ENCODE measurements at regions not wholly inside any gene's neighbourhood (a gene's known extent, or its start where the extent isn't known, plus 50 kb on each side); places are given as distances from the start of the nearest gene placed in this dataset.
A peak's percentile ranks its signal among the peaks of the same experiment; 100 is the strongest.
"Not testable (repeated sequence)": the region's sequence is repeated elsewhere in the genome, so short reads cannot be mapped to it uniquely, and the experiment has no call there.

DNA sequence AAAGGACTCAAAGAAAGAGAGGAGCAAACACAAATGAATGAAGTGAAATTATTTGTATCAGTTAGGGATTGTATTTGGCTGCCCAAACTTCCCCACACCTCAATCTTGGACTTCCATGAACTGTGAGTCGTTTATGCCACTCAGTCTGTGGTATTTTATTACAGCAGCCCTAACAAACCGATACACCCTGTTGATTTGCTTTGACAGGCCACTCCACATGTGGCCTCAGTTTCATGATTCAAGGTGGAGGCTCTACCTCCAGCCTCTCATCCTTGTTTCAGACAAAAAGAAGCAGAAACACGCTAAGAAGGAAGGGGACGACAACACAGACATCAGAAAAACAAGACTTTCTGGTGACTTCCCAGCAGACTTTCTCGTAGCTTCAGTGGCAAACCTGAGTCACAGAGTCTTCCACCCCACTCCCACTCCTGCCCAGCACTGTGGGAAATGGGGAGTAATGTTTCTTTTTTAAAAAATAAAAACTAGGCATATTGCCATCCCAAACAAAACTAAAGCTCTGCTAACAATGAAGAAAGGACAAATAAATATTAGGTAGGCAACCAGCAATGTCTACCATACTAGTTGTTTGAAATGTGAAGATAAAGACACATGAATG is 52.2 kb upstream of the ABCA1 start:
- ATAC-seq (ENCODE audit: poor library complexity) (no peak), DNase-seq (no peak)
- intact Hi-C loops (cut with DNase I), result no loop called here

DNA sequence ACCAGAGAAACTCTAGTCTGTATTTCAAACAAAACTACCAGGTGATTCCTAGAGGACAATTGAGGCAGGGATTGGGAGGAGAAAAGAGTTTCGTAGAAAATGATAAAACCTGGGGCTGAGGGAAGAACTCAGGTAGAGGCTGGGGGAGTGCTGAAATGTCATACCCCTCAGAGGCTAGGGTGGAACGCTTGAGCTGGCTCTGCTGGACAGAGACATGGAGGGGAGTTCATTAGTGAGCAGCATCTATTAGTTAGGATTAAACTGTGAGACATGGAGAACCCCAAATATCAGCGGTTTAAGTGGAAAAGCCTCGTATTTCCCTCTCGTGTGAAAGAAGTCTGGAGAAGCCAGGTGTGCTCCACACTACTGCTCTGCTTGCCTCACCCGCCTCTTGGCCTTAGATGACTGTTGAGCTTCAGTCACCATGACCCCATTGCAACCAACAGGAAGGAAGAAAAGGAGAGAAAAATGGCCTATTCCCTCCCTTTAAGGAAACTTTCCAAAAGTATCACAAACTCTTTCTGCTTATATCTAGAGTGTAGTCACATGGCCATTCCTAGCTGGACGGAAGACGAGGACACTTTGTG is 53.7 kb upstream of the ABCA1 start:
- ATAC-seq (ENCODE audit: poor library complexity), result no peak
- no peak for DNase-seq
- intact Hi-C loops (cut with DNase I), result no loop called here

DNA sequence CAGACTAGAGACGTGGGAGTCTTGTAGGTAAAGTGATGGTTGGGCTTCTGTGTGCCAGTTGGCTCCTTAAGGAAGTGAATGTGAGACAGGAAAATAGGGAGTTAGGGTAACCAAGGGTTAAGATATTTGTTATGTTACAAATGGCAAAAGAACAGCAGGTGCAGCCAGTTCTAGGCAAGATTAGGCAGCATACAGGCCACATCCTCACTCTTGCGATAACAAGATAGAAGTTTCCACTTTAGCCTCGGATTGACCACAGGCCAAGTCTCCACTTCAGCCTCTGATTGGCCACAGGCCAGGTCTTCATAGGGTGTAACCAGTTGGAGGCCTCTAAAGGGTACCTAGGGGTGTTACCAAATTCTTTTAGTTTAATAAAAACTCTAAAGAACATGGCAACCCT is 54.6 kb upstream of the ABCA1 start:
- intact Hi-C loops (cut with DNase I), result no loop called here
- DNase-seq (no peak), ATAC-seq (ENCODE audit: poor library complexity) (peak; percentile 56)

DNA sequence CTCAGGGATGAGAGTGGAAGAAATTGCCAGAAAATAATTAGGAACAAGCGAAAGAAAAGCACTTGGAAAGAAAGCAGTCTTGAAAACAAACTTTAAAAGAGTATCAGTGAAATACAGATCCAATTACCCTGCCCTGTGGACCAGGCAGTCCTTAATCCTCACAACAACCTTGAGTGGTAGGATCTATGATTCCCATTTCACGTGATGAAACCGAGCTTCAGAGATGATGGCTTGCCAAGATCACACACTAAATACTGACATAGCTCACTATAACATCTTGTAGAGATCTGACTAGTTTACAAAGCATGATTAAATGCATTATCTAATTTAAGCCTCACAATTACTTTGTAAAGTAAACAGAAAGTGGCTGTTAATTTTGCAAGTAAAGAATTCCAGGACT is 55.5 kb upstream of the ABCA1 start:
- intact Hi-C loops (cut with DNase I), result no loop called here
- ATAC-seq (ENCODE audit: poor library complexity) (no peak), DNase-seq (no peak)

DNA sequence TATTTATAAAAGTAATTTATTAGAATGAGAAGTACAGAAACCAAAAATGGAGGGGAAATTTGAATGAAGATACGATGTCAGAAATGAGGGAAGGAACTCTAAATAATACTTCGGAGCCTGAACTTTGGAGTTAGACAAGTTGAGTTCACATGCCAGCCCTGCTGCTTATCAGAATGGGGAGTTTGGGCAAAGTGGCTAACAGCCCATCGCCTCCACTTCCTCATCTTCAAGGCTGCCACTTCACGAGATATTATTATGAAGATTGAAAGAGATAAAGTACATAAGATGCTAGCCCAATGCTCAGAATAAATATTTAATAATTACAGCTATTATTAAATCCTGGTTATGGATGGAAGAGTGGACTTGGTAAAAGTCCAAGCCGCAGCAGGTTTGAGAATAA is 56.2 kb upstream of the ABCA1 start:
- no peak for DNase-seq
- intact Hi-C loops (cut with DNase I), result no loop called here
- no peak for ATAC-seq (ENCODE audit: poor library complexity)

DNA sequence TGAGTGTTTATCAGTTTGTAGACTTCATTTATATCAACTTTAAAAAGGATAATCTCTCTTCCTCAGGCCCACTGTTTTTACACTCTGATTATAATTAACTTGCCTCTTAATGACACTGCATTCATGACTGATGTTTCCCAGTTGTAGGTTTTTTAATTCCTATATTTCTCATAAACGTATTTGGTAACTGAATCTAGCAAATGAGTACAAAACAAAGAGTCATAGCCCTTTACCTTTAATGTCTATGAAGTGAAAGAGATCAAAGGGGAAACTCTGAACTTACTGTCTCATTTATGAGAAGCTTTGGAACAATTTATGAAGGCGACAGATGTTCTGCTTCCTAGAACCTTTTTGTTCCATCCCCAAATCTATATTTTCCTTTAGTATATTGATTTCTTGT is 56.6 kb upstream of the ABCA1 start:
- DNase-seq (no peak), ATAC-seq (ENCODE audit: poor library complexity) (no peak)
- intact Hi-C loops (cut with DNase I), result no loop called here

DNA sequence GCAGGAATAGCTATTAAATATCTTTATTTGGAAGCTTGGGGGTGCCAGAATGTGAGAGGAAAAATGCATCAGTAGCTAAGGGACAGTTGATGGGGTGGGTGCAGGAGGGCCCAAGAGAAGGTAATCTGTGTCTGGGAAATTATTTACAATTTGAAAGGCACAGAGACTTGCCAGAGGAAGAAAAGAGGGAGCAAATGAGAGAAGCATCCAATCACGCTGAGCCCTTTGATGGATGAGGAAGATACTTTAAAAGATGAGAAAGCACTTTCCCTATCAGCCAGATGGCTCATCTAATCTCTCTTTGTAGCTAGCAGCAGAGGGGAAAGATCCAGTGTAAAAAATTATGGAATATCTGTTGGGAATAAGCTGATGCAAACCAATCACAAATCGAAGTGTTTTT is 57.0 kb upstream of the ABCA1 start:
- ATAC-seq (ENCODE audit: poor library complexity), result no peak
- DNase-seq, result no peak
- intact Hi-C loops (cut with DNase I), result no loop called here

DNA sequence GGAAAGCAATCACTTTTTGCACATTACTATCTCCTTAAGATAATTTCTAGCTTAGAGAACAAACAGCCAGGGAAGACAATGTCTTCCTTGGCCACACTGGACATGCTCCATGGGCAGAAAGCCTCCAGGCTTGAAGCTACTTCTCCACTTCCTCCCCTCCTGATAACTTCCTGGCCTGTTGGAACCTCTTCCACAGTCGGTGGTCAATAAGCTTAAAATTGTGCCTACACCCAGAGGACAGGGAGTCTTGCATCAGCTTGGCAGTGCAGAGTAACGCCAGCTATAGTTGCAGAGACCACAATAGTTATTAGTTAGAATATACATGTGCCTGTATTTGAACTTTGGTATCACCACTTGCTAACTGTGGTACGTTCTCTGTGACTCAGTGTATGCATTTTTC is 58.1 kb upstream of the ABCA1 start:
- intact Hi-C loops (cut with DNase I), result no loop called here
- no peak for ATAC-seq (ENCODE audit: poor library complexity)

DNA sequence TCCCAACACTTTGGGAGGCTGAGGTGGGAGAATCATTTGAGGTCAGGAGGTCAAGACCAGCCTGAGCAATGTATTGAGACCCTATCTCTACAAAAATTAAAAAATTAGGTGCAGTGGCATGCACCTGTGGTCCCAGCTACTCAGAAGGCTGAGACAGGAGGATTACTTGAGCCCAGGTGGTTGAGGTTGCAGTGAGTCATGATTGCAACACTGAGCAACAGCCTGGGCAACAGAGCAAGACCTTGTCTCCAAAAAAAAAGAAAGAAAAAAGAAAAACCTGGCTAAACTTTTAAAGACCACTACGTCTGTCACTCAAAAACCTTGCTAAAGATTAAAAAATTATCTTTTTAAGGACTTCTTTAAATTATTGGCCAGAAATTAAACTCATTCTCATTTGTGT is 59.8 kb upstream of the ABCA1 start:
- no peak for DNase-seq
- intact Hi-C loops (cut with DNase I), result no loop called here
- ATAC-seq (ENCODE audit: poor library complexity), result no peak

More for the DNA sequence above, 58.1 kb upstream of the ABCA1 start:
- DNase-seq, result no peak

DNA sequence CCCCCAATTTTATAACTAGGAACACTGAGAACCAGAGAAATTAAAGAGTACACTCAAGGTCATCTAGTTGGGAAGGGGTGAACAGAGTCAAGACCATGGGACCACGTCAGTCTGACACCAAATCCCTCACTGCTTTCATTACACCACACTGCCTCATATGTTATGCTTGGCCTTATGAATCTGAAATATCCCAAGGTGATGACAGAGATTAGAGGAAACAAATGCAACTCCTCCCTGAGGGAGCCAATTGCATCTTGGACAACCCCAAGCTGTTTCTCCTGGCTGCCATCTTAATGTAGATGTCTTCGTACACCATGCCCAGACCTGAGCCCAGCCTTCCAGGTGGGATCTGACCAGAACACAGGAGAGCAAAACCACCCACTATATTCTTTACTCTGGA is 60.6 kb upstream of the ABCA1 start:
- intact Hi-C loops (cut with DNase I), result no loop called here
- no peak for DNase-seq
- no peak for ATAC-seq (ENCODE audit: poor library complexity)

DNA sequence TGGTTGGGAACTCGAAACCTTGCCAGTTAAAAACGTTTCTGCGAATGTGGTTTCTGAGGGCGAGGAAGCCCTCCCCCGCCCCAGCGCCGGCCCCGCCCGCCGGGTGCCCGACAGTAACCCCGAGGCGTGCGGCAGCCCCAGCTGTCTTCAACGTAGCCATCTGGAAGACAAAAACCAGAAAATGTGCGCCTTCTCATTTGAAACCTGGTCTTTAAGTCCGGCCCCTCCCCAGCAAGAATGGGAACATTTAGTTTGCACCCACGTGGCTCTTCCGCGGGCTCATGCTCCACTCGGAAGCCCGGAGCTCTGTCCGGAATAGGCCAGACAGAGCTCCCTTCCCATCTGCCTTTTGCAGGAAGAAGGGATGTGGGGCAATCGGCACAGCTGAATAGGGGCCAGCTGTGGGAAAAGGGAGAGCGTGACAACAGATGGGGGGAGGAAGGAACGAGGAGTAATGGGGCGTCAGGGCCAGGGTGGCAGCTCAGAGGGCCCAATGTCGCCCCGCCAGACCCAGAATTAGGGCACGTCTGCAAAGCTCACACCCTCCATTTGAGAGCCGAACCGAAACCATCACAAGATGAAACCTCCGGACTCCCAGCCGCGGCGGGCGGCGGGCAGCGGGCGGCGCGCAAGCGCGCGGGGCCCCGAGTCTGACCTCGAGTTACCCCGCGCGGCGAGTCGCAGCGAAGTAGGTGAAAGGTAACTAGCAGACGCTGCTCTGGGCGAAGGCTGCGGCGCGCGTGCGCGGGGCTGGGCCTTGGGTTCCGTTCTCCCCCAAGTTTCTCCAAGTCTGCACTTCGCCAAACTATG is 63.4 kb upstream of the ABCA1 start:
- DNase-seq (peak; percentile 95), ATAC-seq (ENCODE audit: poor library complexity) (peak; percentile 91)
- intact Hi-C loops (cut with DNase I), result loop anchor here (10.0 kb wide), 1 partner anchor 53 kb away; no protein-coding TSS in a partner anchor

DNA sequence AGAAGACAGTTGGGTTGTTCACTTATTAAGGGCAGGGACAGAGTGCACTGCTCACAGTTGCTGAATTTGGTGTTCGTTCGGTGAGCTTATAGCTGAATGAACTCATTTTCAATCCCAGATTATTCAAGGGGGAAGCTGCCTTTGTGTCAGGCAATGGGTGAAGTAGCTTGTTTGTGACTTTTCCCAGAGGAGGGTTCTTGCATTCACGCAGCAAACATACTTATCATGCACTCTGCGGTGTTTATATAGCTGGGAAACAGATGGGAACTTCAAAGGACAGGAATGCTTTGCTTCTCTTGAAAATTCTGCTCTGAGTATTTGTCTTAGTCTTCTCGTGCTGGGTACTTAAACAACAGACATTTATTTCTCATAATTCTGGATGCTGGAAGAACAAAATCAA is 64.7 kb upstream of the ABCA1 start:
- intact Hi-C loops (cut with DNase I), result loop anchor here (2.0 to 10.0 kb wide), 2 partner anchors 52 to 66 kb away; no protein-coding TSS in a partner anchor
- ATAC-seq (ENCODE audit: poor library complexity), result no peak
- DNase-seq, result no peak

DNA sequence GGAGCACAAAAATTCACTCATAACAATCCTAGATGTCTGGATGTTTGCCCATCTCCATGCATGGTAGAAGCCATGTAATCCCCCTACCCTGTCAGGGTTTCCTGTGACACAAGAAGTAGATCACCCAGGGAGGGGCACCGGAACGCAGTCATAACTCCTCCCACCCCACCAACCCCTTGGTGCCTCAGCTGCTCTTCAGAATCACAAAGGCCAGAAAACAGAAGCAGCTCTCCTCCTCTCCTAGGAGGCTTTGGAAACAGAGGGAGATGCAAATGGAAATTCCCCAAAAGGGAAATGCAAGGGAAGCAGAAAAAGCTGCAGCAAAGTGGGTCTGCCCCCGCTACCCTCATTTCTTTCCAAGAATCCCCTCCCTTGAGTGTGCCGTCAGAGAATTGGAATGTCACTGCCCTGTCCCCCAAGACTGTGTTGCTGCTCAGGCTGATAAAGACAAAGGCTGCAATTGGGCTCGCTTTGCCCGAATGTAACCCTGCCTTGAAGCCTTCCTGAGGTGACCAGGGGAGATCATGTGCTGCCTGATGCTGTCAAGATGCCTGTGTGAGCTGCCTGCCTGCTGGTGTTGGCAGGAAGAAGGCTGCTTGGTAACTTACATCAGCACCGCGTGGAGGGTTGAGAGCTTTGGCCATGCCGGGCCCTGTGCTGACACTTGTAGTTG is 65.5 kb upstream of the ABCA1 start:
- DNase-seq (peak; percentile 86), ATAC-seq (ENCODE audit: poor library complexity) (peak; percentile 83)
- intact Hi-C loops (cut with DNase I), result loop anchor here (2.0 to 10.0 kb wide), 2 partner anchors 51 to 67 kb away; no protein-coding TSS in a partner anchor

DNA sequence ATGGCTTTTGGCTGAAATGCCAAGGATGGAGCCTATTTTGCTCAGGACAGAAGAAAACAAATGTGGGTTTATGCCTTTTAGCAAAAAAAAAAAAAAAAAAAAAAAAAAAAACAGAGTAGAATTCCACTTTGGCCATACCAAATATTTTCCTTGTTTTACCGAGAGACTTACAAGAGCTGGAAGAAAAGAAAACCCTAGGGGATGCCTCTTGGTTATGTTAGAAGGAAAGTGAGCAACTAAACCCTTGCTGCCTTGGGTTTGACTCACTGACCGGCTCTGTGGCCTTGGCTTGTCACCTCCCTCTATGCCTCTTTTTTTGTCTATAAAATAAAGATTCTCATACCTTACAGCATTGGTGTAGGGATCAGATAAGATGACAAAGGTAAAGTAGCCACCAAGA is 69.6 kb upstream of the ABCA1 start:
- DNase-seq, result no peak
- intact Hi-C loops (cut with DNase I), result loop anchor here (10.0 kb wide), 1 partner anchor 47 kb away; no protein-coding TSS in a partner anchor
- no peak for ATAC-seq (ENCODE audit: poor library complexity)

DNA sequence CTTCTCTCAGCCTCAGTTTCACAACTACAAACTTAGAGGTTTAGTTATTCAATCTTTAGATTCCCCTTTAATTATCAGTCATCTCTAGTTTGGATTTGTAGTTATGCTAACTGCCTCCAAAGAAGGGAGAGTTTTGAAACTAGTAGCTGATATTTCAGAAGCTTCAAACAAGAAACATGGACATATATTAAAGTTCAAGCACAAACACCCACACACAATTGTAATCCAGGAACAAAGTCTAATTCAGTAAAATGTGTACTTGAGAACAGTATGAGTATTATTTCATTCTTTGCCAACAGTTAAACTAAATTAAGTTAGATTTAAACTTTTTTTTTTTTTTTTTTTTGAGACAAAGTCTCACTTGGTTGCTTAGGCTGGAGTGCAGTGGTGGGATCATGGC is 71.2 kb upstream of the ABCA1 start:
- ATAC-seq (ENCODE audit: poor library complexity) (no peak), DNase-seq (no peak)
- intact Hi-C loops (cut with DNase I), result loop anchor here (10.0 kb wide), 1 partner anchor 46 kb away; no protein-coding TSS in a partner anchor

DNA sequence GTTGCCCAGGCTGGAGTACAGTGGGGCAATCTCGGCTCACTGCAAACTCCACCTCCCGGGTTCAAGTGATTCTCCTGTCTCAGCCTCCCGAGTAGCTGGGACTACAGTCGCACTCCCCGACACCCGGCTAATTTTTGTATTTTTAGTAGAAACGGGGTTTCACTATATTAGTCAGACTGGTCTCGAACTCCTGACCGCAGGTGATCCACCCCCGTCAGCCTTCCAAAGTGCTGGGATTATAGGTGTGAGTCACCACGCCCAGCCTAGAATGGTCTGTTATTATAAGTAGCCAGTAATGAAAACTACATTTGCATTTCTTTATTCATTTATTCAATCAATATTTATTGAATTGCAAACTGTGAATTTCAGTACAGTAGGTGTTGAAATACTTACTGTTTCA is 72.6 kb upstream of the ABCA1 start:
- intact Hi-C loops (cut with DNase I); DNase-seq; ATAC-seq (ENCODE audit: poor library complexity): not testable (repeated sequence)

DNA sequence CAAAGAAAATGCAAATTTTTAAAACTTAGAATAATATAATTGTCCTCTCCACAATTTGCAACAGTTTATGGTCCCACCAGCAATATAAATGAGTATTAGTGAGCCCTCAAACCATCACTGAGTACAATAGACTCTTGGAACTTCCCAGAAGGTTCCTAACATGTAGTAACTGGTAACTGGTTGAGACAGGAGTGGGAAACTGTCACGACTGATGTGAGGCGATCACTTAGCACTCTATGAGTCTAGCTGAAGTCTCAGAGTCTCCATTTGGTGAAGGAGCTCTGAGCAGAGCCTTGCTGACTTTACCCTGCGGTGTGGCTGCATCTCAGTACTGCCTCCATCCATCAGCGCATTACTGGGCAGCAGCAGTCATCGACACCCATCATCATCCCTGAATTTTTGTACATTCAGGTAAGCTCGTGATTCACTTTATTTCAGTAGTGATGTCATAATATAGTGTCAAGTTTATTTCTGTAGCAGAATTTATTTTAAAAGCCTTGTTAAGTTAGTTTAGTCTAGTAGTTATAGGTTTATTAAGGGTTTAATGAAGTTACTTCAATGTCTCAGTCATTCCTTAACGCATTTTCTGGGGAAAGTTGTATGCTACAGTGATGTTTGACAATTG is 76.6 kb upstream of the ABCA1 start:
- intact Hi-C loops (cut with DNase I), result no loop called here
- DNase-seq (no peak), ATAC-seq (ENCODE audit: poor library complexity) (no peak)

DNA sequence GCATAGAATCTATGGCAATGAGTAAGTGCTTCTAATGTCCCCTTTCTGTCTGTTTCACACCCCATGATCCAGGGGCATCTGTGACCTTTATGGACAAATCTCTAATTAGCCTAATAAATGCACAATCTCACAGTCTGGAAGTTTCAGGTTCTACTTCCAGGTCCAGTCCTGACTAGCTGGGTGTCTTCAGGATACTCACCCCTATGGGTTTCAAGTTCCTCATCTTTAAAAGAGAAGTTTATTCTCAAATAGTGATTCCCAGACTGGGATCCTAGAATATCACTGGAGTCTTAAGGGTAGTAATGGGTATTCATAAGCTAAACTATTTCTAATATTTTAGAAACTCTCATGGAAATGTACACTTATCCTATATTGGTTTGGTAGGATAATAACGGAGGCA is 77.2 kb upstream of the ABCA1 start:
- DNase-seq (no peak), ATAC-seq (ENCODE audit: poor library complexity) (no peak)
- intact Hi-C loops (cut with DNase I), result no loop called here

DNA sequence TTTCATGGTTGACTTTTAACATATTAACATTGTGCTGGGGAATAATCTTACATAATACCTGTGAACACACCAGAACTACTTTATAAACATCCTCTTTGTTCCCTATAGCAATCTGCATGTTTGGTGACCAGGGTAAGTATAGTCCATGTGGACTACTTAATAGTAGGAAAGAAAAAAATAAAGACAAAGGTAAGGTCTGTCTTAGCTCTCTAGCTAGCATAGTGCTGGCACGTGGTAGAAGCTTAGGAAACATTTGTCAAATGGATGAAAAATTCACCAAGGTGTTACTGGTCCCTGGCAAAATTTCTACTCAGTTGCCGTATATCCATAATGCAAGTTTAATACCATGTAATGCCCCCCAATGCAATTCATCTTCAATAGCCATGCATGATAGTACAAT is 78.6 kb upstream of the ABCA1 start:
- DNase-seq, result no peak
- no peak for ATAC-seq (ENCODE audit: poor library complexity)
- intact Hi-C loops (cut with DNase I), result no loop called here
